ENCODE measurements at regions not wholly inside any gene's neighbourhood (a gene's known extent, or its start where the extent isn't known, plus 50 kb on each side); places are given as distances from the start of the nearest gene placed in this dataset.

GRCh38 chr3:148389916-148390315 is 307.8 kb upstream of the AGTR1 start:
- DNase-seq (ENCODE audit: low spot score), result no peak

DNA sequence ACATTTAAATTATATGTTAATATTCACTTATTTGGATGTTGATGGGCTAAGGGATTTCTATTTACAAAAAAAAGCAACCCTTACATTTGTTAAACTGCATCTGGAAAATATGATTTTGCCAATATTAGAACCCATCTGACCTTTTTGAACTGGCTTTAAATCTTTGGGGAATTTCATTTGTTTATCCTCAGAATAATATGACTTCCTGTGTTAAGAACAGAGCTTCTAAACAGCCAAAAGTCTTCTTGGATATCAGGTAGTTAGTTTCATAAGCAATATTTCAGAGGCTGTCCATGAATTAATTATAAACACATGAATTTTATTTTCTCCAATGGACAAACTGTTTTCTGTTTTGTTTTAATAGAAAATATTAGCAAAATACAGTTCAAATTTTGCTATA is 301.9 kb upstream of the AGTR1 start:
- no peak for DNase-seq (ENCODE audit: low spot score)

- no peak for DNase-seq (ENCODE audit: low spot score)
Measured at GRCh38 chr3:148400754-148401153, 296.9 kb upstream of the AGTR1 start.

DNA sequence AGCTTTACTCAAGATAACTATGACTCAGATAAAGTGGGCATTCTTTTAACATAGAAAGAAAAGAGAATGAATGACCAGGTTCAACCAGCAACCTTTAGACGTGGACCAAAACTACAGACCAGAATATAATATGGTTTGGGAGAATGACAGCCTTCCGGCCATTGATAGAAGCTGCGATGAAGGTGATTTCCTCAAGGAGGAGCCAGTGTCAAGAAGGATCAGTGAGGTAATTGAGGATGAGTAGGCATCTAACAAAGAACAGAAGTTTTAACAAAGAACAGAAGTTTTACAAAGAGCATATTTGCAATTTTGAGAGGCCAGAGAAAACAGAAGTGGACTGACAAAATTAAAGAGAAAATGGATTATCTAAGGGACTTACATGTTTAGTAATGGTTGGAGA is 289.0 kb upstream of the AGTR1 start:
- no peak for DNase-seq (ENCODE audit: low spot score)

DNA sequence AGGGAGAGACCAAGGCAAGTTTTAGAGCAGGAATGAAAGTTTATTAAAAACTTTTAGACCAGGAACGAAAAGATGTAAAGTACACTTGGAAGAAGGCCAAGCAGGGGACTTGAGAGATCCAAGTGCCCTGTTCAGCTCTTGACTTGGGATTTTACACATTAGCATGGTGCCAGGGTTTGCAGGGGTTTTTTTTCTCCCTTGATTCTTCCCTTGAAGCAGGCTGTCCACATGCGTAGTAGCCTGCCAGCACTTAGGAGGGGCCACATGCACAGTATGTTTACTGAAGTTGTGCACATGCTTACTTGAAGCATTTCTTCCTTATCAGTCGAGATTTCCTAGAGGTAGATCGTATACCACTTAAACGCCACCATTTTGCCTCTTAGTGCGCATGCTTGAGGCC is 277.5 kb upstream of the AGTR1 start:
- DNase-seq (ENCODE audit: low spot score), result no peak

DNA sequence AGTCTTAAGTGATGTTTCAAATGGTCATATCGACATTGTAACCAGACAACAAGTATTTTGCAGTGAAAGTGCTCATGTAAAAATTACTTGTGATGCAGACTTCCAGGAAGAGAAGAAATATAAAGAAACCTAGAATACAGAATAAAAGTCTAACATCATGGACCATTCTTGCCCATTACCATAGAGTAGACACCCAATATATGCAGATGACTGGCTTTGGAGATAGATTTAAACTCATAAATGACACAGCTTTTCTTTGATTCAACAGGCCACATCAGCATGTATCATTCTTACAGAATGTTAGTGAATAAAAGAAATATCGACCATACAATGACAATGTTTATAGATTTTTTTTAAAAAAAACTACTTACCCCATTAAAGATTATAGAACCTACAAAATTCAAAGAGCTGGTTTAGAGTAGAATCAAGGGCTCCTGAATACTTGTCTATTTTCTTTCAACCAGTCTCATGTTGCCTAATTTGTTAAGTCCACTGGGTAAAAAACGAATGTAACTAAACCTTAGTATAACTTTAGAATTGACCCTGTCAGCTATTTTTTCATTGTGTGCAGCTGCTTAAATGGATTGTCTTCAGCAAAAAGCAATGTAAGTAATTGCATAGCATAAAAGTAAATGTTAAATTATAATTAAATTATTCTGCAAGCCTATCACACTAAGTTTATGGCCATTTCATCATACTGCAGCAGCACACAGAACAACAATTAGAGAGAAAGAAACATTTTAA is 268.7 kb upstream of the AGTR1 start:
- no peak for DNase-seq (ENCODE audit: low spot score)

DNA sequence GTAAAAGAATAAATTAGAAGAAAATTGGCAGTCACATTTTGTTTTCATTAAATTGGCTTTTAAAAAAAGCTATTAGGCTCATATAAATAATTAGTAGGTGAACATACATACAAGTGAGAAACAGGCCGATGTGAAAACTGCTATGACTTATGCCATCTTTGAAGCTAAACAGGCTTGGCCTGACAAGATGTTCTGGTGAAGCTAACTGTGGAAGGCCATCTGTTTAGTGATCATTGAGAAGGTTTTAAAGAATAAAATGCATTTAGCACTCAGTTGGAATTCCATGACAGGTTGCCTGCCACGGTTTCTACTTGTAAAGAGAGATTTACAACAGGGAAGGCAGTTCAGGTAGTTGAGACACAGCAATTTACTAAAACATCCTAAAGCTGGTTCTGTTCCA is 264.0 kb upstream of the AGTR1 start:
- DNase-seq (ENCODE audit: low spot score), result no peak

DNA sequence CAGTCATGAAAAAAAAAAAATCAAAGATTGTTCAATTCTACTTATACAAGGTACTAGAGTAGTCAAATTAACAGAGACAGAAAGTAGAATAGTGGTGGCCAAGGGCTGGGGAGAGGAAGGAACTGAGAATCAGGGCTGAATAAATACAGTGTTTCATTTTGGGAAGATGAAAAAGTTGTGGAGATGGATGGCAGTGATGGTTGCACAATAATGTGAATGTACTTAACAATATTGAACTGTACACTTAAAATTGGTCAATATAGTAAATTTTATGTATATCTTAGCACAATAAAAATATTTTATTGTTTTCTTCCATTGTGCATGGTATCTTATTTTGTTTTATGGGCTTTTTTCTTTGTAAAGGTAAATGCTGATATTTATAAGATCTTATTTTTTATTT is 262.2 kb upstream of the AGTR1 start:
- no peak for DNase-seq (ENCODE audit: low spot score)

GRCh38 chr3:148439254-148439822 is 258.4 kb upstream of the AGTR1 start:
- no peak for DNase-seq (ENCODE audit: low spot score)

DNA sequence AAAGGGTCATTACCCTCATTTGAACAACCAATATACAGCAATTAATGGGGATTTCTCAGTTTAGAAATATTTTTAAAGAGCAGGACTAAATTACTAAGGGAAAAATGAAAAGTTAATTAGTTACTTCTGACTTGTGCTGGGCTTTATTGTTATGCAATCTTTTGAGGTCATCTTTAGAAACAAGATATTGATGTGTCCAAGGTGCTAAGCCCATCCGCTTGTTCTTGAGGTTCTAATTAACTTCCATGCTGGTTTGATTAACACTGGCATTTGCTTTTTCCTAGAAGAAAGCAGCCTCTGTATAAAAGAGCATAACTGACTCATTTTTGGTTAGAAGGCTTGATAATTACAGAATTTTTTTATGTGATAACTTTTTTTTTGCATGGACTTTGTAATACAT is 256.5 kb upstream of the AGTR1 start:
- DNase-seq (ENCODE audit: low spot score), result no peak

DNA sequence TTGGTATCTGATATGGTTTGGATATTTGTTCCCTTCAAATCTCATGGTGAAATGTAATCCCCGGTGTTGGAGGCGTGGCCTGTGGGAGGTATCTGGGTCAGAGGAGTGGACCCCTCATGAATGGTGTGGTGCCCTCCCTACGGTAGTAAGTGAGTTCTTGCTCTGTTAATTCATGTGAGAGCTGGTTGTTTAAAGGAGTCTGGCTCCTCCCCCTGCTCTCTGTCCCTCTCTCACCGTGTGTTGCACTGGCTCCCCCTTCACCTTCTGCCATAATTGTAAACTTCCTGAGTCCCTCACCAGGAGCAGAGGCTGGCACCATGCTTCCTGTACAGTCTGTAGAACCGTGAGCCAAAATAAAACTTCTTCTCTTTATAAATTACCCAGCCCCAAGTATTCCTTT is 246.9 kb upstream of the AGTR1 start:
- DNase-seq (ENCODE audit: low spot score), result peak; percentile 7

DNA sequence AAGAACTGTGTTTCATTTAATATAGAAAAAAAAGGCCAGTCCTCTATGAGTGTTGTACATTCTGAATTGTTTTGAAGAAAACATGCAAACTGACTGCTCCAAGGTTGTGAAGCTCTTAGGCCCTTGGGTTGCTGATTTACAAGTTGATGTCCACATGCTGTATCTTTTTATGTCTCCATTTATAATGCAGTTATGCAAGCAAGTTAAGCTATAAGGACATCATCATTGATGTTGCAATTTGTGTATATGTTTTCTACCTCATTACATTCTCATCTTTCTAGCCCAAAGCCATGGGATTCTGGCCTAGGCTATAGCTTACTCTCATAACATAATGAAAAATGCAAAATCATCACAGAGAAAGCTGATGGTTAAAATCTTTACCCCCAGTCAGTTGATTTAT is 245.7 kb upstream of the AGTR1 start:
- DNase-seq (ENCODE audit: low spot score), result no peak

DNA sequence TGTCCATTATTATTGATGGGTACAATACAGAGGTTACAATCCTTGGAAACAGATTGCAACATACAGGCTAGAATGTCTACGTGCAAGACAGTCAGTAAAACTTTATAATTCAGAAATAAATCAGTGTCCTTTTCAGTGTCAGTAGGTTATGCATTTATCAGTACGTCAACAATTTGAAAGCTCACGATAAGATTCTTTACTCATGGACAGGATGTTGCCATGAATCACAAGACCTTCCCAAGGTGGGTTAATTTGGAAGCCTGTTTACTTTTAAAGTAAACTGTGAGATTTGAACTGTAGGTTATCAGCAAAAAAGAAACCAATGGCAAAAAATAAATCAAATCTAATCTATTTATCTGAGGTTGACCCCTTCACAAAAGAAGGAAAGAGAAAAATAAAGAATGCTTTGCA is 243.9 kb upstream of the AGTR1 start:
- DNase-seq (ENCODE audit: low spot score), result no peak

DNA sequence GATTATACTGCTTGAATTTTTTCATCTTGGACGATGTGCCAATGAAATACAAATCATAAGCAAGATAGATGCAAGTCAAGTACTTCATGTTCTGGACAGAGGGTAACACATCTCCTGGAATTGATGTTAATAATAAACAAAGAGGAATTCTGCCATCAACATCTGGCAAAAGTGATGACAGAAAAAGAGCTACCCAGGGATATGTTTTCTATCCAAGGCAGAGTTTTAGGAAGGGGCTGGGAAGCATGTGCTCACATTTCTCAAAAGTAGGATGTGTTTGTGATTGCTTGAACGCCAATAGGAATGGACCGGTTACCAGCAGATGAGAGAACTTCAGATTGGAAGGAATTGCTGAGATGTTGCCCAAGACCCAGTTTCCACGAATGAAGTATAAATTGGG is 242.6 kb upstream of the AGTR1 start:
- DNase-seq (ENCODE audit: low spot score), result no peak

- no peak for DNase-seq (ENCODE audit: low spot score)
Measured at GRCh38 chr3:148457886-148458285, 239.8 kb upstream of the AGTR1 start.

DNA sequence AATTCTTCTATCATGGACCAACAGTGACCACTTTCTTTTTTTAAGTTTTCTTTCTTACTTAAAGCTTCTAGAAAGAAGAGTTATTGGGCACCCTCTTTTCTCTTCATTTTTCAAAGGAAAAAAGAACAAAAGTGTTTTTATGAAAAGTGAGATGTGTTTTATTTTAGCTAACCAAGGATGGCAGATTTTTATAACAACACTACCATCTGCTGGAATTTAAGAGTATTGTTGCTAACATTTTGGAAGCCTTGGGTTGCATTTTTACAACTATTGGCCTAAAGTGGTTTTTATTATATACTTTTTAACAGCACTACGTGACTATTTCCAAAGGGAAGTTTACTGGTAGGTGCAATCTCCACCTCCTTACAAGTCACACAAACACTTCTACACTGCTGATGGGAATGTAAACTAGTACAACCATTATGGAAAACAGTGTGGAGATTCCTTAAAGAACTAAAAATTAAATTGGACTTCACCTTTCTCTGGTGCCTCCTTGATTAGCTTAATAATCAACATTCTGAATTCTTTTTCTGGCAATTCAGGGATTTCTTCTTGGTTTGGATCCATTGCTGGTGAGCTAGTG is 237.7 kb upstream of the AGTR1 start:
- DNase-seq (ENCODE audit: low spot score), result no peak

GRCh38 chr3:148460686-148461085 is 237.0 kb upstream of the AGTR1 start:
- DNase-seq (ENCODE audit: low spot score), result no peak

GRCh38 chr3:148464246-148464645 is 233.5 kb upstream of the AGTR1 start:
- no peak for DNase-seq (ENCODE audit: low spot score)

GRCh38 chr3:148466143-148466542 is 231.6 kb upstream of the AGTR1 start:
- no peak for DNase-seq (ENCODE audit: low spot score)

GRCh38 chr3:148466980-148467740 is 230.5 kb upstream of the AGTR1 start:
- DNase-seq (ENCODE audit: low spot score), result no peak

DNA sequence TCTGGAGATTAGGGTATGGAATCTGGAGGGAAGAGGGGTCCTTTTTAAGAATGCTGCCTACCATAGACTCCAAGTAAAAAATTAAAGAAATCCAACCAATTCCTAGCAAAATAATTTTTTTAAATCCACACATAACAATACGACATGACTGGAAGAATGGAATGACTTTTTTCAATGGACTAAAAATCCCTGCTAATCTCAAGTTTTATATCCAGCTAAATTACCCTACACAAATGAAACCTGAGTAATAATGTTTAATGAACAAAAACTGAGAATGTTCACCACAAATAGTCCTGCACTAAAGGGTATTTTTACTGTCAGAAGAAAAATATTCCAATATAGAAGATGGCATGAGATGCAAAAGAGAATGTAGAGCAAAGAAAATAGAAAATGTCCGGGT is 220.3 kb upstream of the AGTR1 start:
- no peak for DNase-seq (ENCODE audit: low spot score)

GRCh38 chr3:148493631-148494030 is 204.1 kb upstream of the AGTR1 start:
- DNase-seq (ENCODE audit: low spot score), result no peak

- no peak for DNase-seq (ENCODE audit: low spot score)
Measured at GRCh38 chr3:148494451-148494850, 203.3 kb upstream of the AGTR1 start.

Data from SW480 (cell line).